ENCODE measurements at regions not wholly inside any gene's neighbourhood (a gene's known extent, or its start where the extent isn't known, plus 50 kb on each side); places are given as distances from the start of the nearest gene placed in this dataset.
"Not testable (repeated sequence)": the region's sequence is repeated elsewhere in the genome, so short reads cannot be mapped to it uniquely, and the experiment has no call there.

DNA sequence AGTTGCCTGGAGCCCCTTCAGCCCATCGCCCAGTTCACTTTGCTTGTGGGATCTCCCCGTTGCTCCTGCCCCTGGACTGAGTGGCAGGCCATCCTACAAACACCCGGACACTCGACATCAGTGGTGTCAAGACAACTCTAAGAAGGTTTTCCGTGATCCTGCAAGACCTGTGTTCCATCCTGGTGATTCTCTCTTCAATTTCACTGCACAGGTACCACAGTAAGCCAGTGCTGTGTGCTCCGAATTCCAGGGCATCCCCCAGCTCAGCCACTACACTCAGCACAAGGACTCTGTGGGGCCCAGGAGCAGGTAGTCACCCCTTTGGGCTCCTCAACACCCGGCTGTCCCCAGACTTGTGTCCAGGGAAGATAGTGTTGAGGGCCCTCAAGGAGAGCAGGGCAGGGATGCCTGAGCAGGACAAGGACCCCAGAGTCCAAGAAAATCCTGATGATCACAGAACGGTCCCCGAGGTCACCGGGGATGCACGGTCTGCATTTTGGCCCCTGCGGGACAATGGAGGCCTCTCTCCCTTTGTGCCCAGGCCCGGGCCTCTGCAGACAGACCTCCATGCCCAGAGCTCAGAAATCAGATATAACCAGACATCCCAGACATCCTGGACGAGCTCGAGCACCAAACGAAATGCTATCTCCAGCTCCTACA is 146.9 kb upstream of the C1QTNF3 start:
- FAIRE-seq, result not testable (repeated sequence)

DNA sequence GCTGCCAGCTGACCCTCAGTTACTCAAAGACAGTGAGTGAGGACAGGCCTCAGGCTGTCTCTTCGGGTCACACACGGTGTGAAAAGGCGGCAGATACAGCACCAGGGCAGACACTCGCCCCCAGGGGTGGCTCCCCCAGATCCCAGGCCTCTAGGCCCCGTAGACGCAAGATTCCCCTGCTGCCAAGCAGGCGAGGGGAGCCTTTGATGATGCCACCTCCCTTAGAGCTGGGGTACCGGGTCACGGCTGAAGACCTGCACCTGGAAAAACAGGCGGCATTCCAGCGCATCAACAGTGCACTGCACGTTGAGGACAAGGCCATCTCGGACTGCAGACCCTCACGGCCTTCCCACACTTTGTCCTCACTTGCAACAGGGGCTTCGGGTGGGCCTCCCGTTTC is 147.5 kb upstream of the C1QTNF3 start:
- not testable (repeated sequence) for FAIRE-seq

DNA sequence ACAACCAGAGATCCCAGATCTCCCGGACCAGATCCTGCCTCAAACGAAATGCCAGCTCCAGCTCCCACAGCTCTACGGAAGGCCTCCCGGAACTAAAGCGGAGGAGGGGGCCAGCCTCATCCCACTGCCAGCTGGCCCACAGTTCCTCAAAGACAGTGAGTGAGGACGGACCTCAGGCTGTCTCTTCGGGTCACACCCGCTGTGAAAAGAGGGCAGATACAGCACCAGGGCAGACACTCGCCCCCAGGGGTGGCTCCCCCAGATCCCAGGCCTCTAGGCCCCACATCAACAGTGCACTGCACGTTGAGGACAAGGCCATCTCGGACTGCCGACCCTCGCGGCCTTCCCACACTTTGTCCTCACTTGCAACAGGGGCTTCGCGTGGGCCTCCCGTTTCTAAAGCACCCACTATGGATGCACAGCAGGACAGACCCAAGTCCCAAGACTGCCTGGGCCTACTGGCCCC is 148.3 kb upstream of the C1QTNF3 start:
- not testable (repeated sequence) for FAIRE-seq

DNA sequence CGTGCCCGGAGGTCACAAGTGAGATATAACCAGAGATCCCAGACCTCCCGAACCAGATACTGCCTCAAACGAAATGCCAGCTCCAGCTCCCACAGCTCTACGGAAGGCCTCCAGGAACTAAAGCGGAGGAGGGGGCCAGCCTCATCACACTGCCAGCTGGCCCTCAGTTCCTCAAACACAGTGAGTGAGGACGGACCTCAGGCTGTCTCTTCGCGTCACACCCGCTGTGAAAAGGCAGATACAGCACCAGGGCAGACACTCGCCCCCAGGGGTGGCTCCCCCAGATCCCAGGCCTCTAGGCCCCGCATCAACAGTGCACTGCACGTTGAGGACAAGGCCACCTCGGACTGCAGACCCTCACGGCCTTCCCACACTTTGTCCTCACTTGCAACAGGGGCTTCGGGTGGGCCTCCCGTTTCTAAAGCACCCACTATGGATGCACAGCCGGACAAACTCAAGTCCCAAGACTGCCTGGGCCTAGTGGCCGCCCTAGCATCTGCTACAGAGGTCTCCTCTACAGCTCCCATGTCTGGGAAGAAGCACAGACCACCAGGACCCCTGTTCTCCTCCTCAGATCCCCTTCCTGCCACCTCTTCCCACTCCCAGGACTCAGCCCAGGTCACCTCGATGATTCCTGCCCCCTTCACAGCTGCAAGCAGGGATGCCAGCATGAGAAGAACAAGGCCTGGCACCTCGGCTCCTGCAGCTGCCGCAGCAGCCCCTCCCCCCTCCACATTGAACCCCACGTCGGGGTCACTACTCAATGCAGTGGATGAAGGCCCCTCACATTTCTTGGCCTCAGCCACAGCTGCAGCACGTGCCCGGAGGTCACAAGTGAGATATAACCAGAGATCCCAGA is 149.3 kb upstream of the C1QTNF3 start:
- FAIRE-seq, result not testable (repeated sequence)

DNA sequence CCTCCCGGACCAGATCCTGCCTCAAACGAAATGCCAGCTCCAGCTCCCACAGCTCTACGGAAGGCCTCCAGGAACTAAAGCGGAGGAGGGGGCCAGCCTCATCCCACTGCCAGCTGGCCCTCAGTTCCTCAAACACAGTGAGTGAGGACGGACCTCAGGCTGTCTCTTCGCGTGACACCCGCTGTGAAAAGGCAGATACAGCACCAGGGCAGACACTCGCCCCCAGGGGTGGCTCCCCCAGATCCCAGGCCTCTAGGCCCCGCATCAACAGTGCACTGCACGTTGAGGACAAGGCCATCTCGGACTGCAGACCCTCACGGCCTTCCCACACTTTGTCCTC is 149.9 kb upstream of the C1QTNF3 start:
- FAIRE-seq, result not testable (repeated sequence)

DNA sequence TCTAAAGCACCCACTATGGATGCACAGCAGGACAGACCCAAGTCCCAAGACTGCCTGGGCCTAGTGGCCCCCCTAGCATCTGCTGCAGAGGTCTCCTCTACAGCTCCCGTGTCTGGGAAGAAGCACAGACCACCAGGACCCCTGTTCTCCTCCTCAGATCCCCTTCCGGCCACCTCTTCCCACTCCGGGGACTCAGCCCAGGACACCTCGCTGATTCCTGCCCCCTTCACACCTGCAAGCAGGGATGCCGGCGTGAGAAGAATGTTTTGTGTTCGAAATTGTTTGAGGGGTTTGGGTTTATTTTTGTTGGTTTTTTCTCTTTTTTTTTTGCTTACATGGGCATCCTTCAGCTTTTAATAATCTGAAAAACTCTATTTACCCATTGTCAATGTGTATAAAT is 150.3 kb upstream of the C1QTNF3 start:
- not testable (repeated sequence) for FAIRE-seq

DNA sequence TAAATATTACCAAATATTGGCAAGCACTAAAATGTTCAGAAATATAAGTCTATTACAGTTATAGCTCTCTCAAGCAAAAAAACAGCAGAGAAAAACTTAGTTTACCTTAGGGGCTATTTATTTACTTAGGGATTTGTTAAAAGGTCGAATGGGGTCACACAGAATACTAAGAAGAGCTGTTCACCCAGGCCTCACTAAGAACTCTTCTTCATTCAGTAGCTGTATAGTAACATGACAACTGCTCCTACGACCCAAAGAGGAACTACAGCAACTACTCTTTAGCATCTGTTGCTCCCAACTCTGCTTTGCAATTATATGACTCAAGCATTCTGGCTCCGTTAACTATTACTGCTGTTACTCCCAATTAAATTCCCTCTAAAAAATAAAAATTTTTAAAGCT is 150.8 kb upstream of the C1QTNF3 start:
- not testable (repeated sequence) for FAIRE-seq

DNA sequence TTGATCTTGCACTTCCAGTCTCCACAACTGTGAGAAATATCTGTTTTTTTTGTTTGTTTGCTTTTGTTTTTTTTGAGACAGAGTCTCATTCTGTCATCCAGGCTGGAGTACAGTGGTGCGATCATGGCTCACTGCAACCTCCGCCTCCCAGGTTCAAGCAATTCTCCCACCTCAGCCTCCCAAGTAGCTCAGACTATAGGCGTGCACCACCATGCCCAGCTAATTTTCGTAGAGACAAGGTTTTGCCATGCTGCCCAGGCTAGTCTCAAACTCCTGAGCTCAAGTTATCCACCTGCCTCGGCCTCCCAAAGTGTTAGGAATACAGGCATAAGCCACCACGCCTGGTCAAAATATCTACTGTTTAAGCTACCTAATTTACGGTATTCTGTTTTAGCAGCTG is 153.1 kb upstream of the C1QTNF3 start:
- not testable (repeated sequence) for FAIRE-seq

DNA sequence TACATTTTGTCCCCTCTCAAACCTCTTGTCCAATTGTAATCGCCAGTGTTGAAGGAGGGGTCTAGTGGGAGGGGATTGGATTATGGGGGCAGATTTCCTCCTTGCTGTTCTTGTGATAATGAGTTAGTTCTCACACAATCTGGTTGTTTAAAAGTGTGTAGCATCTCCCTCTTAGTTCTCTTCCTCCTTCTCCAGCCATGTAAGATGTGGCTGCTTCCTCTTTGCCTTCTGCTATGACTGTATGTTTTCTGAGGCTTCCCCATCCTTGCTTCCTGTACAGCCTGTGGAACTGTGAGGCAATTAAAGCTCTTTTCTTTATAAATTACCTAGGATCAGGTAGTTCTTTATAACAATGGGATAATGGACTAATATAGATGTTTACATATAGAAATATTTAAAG is 162.3 kb upstream of the C1QTNF3 start:
- FAIRE-seq, result not testable (repeated sequence)

DNA sequence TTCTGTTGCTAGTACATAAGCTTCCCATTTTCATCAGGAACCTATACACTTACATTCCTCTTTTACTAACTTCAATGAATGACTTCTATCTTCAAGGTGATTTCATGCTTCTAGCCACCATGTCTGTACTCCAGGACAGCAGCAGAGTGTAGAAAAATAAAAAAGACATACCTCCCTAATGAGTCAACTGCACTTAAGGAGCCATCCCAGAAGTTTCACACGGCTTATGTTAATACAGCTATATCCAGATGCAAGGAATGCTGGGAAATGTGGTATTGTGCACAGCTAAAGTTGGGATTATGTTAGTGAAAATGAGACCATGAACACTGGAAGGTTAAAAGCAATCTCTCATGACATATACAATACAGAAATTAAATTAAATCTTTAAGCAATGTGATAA is 174.4 kb upstream of the C1QTNF3 start:
- not testable (repeated sequence) for FAIRE-seq

DNA sequence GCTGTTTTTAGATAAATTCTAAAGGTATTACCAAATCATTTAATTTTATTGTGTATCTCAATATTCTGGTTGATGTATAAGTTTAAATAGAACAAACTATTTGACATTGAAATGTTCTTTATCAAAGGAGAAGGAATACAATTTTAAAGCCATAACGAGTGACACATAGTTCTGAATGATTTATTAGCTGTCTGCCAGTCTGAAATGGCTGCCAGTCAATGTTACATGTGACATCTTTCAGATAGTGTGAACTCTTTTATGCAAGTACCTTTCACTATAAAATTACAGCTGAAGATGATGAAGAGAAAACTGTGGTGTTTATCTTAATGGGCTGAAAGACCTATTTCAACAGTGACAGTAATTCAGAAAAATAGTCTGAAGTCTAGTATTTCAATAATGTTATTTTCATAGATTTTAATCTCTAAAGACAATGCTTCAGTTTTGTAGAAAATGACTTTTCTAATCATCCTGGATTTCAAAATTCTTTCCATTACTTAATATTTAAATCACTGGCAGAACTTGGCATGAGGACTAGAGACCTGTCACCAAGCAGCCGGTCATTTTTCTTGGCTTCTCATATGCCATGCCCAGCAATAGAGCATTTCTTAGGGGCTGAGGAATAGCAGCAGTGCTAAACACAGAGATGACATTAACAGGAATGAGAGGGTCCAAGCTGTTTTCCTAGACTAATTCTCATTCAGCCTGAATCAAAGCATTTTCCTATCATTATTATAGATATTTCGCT is 178.5 kb upstream of the C1QTNF3 start:
- not testable (repeated sequence) for FAIRE-seq

DNA sequence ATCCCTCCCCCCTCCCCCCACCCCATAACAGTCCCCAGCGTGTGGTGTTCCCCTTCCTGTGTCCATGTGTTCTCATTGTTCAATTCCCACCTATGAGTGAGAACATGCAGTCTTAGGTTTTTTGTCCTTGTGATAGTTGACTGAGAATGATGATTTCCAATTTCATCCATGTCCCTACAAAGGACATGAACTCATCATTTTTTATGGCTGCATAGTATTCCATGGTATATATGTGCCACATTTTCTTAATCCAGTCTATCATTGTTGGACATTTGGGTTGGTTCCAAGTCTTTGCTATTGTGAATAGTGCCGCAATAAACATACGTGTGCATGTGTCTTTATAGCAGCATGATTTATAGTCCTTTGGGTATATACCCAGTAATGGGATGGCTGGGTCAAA is 180.1 kb upstream of the C1QTNF3 start:
- not testable (repeated sequence) for FAIRE-seq

DNA sequence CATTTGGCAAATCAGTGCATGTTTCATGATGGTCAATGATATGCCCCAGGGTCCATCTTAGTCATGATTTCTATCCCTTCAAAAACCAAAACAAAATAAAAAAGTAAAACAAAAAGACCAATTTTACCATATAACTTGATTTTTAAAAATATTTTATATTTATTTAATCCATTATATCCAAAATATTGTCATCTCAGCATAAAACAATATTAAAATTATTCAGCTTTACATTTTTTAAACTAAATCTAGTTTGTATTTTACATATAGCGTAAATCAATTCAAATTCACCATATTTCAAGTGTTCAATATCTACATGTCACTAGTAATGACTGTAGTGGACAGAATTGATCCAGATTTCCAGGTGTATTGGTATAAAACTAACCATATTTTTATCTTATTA is 187.4 kb upstream of the C1QTNF3 start:
- not testable (repeated sequence) for FAIRE-seq

DNA sequence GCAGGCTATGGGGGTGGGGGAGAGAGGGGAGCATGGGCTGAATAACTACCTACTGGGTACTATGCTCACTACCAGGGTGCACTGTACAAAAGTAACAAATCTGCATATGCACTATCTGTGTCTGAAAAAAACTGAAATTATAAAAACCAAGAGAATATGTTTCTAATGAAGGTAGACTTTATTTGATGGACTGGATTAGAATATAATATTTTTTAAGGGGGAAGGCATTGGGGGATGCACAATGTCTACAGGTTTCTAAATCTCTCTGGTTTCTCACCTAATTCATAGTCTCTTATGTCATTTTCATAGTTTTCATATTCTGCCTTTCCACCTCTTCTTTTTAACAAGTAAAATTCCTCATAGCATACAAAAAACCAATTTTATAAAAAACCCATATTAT is 200.8 kb upstream of the C1QTNF3 start:
- FAIRE-seq, result not testable (repeated sequence)

DNA sequence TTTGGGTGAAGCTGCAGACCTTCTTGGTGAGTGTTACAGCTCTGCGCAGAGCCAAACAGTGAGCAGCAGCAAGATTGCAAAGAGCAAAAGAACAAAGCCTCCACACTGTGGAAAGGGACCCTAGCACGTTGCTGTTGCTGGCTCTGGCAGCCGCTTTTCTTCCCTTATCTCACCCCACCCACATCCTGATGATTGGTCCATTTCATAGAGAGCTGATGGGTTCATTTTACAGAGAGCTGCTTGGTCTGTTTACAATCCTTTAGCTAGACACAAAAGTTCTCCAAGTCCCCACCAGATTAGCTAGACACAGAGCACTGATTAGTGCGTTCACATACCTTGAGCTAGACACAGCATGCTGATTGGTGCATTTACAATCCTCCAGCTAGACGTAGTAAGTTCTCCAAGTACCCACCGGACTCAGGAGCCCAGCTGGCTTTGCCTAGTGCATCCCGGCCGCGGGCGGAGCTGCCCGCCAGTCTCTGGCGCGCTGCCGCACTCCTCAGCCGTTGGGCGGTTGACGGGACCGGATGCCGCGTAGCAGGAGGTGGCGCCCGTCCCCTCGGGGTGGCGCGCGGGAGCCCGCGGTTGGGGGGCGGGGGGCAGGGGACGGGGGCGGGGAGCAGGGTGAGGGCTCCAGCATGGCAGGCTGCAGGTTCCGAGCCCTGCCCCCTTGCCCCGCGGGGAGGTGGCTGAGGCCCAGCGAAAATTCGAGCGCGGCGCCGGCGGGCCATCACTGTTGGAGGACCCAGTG is 201.4 kb upstream of the C1QTNF3 start:
- FAIRE-seq, result not testable (repeated sequence)

DNA sequence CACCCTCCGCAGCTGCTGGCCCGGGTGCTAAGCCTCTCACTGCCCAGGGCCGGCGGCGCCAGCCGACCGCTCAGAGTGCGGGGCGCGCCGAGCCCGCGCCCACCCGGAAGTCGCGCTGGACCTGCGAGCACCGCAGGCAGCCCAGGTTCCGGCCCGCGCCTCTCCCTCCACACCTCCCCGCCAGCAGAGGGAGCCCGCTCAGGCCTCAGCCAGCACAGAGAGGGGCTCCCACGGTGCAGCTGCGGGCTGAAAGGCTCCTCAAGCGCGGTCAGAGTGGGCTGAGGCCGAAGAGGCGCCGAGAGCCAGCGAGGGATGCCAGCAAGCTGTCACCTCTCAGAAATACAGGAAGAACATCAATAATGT is 202.0 kb upstream of the C1QTNF3 start:
- FAIRE-seq, result not testable (repeated sequence)

DNA sequence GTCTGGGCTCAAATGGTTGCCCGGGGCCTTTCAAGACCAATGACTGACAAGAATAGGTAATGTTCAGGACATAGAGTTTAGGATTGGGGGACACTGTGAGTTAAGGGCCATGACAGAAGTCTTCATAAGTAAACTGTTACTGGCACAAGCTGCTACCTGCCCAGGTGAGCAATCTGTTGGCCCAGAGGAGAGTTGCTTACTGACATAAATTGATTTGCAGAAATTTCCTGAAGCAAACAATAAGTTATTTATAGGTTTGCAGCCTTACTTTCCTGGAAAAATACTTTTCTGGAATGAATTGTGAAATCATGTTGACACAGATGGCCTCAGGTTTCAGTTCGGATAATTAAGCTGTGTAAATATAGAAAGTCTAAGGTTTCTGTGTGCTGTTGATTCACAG is 202.8 kb upstream of the C1QTNF3 start:
- FAIRE-seq, result not testable (repeated sequence)

DNA sequence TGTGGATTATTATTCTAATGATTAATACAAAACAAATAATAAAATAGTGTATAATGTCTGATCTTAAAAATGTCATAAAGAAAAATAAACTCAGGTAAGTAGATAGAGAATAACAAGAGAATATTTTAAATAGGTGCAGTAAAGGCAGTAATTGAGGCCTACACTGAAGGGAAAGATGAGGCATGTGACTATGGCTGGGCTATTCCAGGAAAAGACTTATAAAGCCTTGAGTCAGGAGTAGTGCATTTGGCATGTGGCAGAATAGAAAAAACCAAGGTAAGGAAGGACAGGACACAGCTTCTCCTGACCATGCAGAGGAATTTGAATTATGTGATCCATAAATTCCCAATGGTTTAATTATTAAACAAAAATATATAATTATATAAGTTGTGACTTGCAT is 215.6 kb upstream of the C1QTNF3 start:
- not testable (repeated sequence) for FAIRE-seq

DNA sequence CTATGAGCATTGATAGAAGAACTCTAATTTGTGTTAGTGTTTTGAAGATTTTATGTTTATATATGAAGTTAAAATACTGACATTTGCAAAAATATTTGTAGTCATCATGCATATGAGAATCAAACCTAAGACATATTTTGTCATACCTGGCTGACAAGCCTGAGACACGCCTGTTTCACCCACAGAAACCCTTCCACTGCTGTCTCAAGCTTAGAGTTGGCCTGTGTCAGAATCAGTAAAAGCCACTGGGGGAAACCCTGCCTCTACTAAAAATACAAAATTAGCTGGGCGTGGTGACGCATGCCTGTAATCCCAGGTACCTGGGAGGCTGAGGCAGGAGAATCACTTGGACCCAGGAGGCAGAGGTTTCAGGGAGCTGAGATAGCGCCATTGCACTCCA is 218.0 kb upstream of the C1QTNF3 start:
- FAIRE-seq, result not testable (repeated sequence)

DNA sequence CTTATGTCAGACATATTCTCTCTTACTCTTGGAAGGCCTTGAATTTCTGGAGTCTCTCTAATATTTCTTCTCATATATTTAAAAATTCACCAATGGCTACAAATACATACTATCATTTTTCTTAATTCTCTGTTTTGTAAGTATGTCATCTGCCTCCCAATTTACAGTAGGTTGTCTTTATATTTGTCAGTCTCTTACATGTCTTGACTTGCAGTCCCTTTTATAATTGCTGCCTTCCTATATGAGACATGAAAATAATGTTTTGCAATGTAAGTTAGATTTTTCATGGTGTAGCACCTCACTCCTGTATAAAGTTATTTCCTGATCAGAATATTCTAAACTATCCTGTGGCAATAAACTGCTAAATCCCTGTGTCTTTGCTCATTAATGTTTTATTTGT is 223.1 kb upstream of the C1QTNF3 start:
- FAIRE-seq, result not testable (repeated sequence)

DNA sequence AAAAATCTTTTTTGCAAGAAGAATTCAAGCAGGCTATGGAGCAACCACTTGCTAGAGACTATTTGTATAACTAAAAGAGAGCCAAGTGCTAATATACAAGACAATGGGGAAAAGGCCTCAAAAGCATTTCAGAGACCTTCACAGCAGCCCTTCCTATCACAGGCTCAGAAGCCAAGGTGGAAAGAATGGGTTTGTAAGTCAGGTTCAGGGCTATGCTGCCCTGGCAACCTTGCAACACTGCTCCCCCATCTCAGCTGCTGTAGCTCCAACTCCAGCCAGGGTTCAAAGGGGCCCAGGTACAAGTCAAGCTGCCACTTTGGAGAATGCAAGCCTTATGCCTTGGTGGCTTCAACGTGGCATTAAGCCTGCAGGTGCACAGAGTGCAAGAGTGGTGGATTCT is 253.7 kb upstream of the C1QTNF3 start:
- FAIRE-seq, result not testable (repeated sequence)

DNA sequence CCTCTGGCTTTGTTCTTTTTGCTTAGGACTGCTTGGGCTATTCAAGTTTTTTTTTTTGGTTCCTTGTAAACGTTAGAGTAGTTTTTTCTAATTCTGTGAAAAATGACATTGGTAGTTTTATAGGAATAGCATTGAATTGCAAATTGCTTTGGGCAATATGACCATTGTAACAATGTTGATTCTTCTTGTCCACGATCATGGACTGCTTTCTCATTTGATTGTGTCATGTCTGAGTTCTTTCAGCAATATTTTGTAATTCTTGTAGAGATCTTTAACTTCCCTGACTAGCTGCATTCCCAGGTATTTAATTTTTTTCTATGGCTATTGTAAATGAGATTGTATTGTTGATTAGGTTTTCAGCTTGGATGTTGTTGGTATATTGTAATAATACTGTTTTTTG is 286.2 kb upstream of the C1QTNF3 start:
- FAIRE-seq, result not testable (repeated sequence)
